ENCODE measurements at regions not wholly inside any gene's neighbourhood (a gene's known extent, or its start where the extent isn't known, plus 50 kb on each side); places are given as distances from the start of the nearest gene placed in this dataset.

DNA sequence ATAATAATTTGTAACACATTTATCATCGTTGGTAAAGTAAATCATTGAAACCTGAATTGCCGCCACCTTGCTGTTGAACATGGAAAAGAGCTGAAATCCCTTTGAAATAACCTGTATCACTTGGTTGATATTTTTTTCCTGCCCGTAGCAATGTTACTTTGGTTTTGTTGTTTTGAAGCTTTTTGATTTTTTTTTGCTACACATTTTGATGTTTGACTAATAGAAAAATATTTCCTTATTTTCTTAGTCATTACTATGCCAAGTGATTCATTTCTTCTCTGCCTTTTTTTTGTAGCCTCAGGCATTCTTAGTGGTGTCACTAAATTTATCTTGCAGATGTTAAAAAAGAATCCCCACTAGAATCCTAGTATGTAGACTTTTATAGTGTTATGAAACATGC is 235.1 kb upstream of the MEOX2 start:
- no peak for DNase-seq (ENCODE audit: low spot score)

DNA sequence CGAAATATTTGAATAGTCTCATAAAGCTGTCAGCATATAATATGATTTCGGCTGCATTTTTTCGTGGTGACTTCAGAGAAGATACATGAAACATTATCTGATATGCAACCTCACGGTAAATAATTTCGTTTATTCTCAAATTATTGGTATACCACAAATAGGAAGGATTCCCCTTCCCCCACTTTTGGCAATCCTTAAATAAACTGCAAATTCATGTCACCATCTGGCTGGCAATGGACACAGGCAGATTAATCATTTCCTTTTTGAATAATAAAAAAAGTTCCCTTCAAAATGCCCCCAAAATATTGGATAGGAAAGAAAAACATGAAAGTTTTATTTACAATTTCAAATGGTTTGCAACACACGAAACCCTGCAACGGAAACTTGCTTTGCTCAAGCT is 234.5 kb upstream of the MEOX2 start:
- no peak for DNase-seq (ENCODE audit: low spot score)

DNA sequence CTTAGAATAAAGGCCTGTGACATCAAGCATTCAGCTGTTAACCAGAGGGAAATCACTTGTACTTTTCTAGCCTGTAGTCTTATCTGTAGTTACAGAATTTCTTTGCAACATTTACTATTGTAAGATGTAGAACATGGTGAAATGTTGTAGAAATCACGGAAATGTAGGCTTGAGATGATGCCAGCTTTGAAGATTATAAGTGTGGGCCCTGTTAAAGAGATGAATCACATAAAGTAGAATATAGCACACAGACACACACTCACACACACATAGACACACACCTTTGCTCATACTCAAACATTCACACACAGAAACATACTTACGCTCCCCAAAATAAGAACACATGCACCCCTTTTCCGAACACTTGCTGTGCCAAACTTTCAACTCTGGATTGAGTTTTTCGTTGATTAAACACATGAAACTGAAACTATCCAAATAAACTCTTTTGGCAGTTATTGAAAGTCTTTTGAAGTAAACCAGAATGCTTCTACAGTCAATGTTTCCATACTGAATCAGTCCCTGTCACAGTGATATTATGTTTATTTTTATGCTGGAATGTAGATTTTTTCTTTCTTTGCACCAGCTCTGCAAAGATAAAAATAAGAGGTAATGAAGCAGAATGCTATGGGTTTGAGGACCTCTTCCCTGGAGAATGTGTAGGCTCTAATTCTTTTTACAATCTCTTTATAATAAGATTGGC is 230.3 kb upstream of the MEOX2 start:
- no peak for DNase-seq (ENCODE audit: low spot score)

DNA sequence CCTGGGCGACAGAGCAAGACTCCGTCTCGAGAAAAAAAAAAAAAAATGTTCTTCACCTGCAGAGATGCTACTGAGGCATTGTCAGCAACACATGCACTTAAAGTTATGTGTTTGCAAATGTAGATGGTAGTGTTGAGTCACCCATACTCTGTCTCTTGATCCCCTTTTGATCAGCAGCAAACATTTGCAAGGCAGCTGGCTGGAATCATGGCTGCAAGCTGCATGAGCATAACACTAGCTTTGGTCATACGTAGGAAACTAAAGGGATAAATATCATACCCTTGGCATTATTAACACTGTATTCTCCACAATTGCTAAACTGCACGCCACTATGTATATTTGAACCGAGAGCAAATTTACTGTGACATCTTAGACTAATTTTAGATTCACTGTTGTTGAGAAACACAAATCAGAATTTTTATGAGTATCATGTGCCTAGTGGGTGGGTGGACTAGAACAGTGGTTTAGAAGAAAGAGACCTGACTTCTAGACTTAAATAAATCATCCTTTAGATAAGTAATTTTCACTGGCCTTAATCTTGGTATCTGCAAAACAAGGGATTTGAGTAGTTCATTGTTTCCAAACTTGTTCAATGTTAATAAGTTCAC is 229.3 kb upstream of the MEOX2 start:
- no peak for DNase-seq (ENCODE audit: low spot score)

DNA sequence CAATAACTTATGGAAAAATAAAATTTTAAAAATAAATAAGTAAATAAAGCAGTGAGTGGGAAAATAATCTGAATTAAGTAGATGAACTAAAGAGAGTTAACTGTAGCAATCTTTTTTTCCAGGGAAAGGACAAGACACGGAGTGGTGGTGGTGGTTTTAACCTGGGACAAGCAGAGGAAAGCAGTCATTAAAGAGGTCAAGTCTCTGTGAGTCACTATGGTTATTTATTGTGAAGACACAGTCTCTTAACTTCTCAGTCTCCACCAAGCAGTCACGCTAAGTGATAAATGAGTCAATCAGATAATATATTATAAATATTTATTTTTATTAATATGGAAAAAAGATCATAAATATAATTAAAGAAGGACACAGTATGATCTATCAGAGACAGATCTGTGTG is 228.1 kb upstream of the MEOX2 start:
- no peak for DNase-seq (ENCODE audit: low spot score)

DNA sequence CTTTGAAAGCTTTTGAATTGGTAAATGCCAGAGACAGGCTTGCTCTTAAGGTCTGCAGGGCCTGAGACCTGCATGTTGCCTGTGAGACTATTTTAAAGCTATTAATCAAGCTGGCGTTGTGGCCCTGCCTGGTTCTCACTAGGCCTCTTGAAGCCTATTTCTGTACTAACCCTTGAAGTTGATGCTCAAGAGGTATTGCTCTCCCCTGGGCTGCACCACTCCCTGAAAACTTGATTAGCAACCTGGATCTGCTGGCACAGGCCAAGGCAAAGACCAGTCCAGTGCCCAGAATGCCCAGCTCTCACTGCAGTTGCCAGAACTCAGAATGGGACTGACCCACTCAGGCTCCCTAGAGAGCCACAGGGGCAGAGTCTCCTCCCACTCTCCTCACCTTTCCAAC is 220.0 kb upstream of the MEOX2 start:
- DNase-seq (ENCODE audit: low spot score) = no peak

DNA sequence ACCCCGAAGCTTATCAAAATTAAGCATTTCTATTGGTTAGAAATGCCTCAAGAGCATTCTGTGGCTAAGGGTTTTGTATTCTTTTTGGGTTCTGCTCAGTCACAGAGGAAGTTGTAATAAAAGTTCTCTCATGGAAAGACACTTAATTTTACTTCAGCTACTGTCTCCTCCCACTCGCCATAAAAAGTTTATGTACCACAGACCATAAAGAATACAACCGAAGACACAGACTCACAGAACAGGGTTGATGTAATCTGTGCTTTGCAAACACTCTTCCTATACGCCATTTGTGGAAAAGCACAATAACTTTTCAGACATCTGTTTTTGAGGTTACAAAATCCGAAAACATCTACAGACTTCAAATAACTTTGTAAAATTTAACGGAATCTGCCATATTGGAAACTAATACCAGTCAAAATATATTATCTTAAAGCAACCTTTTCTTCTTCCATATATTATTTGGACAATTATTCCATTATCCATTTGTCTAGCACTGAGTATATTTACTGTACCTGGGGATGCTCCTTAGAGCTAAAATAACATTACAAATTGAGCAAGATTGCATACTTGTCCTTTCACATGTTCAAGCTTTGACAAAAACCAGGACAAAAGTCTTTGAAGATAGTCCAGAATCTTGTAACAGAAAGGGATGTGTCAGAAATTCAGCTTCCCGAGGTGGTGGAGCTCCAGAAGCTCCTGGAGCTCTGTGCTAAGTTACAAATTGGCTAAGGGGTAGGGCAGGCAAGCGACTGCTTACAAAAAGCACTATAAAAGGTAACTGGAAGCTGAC is 219.0 kb upstream of the MEOX2 start:
- DNase-seq (ENCODE audit: low spot score) = no peak

DNA sequence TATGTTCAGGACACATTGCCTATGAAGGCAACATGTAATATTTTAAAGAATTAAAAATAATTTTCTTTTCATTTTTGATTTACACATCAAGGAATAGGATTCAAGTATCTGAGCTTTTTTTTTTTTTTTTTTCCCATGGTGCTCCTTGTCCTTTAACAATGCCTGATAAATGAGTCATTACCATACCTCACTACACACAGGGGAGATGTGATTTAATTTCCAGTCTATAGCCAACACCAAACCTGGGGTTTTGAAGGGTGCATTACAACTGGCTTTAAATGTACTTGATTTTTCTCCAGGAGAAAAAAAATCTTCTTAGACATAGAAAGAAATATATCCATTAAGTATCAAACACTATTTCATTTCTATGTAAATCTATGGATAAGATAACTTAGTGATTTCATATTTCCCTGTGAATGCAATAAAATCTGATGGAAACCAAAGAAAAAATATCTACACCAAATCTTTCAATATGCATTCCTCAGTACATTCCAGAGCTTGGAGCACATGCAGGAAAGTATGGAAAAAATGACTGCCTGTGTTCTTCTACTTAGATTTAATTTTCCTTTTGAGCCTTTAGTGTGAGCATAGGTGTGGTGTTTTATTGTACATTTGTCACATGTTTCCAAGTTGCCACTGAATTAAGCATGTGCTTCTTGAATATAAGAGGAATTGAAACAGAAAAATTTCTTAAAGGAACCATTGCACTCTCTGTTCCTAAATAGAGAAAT is 204.8 kb upstream of the MEOX2 start:
- DNase-seq (ENCODE audit: low spot score) = no peak

DNA sequence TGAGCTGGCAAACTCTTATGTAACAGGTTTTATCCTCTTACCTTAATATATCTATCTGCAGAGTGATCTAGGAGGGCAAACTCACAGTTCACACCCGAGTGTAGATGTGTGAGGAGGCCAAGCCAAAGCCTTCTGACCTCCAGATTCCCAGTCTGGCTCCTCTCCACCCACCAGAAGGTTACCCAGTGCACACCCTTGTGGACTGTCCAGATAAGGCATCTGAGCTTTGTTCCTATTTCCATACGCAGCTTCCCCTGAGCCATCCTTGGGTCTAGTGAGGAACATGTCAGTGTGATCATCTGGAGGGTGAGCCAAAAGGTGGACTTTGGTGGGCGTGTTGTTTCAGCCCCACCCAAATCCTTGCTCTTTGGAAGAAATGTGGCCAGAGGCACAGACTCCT is 203.0 kb upstream of the MEOX2 start:
- no peak for DNase-seq (ENCODE audit: low spot score)

DNA sequence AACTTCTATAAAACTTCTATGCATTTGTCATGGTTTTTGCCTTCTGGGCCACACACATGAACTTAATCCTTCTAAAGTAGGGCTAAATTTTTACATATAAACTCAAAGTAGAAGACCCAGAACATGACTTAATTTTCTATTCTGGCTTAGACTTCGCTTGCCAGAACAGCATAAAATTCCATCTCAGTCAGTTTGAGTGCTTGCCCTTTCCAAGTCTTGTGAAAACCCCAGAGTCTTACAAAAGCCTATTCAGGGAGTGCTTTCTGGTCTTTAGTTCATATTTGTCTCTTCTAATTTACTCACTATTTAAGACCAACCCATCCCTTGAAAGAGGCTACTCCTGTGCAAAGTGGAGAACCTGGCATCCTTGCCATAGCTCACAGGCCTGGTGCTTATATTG is 201.6 kb upstream of the MEOX2 start:
- DNase-seq (ENCODE audit: low spot score) = no peak

DNA sequence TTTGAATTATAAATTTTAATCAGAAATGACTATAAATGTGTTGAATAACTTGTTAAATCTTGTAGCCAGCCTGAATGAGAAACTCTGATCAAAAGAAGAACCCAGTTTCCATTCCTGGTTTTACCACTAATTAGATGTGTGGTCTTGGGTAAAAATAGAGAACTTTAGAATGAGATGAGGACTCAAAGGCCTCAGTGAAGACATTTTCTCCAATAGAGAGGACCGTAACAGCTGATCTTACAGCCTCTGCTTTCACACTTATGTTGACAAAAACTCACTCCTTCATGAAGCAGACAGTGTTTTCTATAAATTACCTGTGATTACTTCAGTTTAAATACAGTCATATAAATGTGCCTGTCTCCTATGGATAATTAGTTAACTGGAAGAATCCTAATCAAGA is 200.1 kb upstream of the MEOX2 start:
- DNase-seq (ENCODE audit: low spot score) = no peak

DNA sequence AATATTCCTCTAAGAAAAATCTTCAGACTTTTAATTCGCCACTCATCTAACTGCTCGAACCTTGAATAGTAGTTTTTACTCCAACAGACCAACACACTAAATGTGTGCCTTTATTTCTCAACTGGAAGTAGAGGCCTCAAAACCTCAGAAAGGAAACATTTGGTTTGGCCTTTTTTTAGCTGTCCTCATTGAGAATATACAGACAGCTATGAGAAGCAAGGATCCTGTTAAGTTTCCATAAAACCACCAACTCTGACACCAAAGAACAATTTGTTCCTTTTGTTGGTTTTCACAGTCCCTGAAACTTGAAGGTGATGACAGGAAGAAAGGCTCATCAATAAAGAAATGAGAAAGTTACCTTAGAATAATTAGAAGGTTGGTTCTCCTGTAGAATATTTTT is 199.2 kb upstream of the MEOX2 start:
- DNase-seq (ENCODE audit: low spot score) = no peak

DNA sequence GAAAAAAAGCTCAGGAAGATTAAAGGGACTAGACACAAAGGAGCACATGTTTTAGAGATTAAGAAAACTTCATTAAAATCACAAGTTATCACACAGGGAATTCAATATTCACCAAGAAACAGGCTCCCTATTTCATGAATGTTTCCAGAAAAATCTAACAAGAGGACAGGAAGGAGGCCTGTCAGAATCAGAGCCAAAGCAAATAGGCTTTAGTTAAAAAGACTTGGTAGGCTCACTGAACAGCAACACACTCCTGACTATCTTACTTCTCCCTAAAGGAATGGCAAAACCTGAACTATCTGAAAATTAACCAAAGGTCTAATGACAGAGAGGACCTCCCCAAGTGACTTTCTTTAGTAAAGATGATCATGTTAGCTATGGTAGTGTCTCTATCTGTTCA is 188.3 kb upstream of the MEOX2 start:
- no peak for DNase-seq (ENCODE audit: low spot score)

DNA sequence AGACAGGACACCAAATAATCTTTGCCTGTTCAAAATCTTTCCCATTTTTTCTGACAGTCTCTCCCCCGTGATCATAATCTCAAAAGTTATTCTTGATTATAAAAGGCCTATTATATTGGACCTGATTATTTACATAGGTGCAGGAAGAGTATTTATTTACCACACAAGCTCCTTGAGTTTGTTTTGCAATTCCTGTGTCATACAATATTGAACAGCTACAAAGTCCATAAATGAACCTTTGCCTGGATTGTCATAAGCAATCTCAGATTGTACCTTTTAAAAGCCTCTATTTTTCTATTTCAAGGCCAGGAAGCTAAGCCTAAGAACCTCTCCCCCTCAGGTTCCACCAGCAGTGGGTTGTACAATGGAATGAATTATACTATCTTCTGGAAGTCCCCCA is 183.9 kb upstream of the MEOX2 start:
- no peak for DNase-seq (ENCODE audit: low spot score)

DNA sequence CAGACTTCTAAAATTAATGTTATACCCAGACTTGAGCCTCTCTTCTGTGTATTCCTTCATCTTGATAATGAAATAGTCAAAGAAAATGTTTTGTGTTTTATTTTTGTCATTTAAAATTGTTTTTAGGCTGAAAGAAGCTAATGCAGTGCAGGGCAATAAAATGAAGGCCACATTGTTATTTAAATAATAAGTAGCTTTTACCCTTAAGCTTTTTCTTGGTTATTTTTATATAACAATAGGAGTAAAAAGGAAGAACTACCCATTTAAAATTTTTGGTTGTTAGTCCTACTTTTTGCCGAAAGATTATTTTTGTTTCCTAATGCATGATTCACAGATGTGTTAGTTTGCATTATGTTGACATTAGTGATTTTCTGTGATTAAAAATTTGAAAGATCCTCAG is 181.0 kb upstream of the MEOX2 start:
- no peak for DNase-seq (ENCODE audit: low spot score)

DNA sequence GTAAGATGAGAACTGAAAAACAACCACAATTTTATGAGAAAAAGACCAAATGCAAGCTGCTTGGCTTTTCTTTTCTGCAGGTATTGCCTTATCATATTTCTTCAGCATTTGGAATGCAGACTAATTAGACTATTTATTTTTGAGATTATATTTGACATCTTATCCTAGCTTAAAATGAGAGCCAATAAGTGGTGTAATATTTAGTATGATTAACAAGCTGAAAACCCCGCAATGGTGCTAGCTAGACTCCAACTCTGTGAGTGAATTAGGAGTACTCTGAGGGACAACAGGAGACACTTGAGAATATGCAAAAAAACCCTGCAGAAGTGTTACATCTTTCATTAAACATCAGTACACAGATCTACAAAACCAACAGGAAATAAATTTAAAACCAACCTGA is 180.3 kb upstream of the MEOX2 start:
- DNase-seq (ENCODE audit: low spot score) = no peak

DNA sequence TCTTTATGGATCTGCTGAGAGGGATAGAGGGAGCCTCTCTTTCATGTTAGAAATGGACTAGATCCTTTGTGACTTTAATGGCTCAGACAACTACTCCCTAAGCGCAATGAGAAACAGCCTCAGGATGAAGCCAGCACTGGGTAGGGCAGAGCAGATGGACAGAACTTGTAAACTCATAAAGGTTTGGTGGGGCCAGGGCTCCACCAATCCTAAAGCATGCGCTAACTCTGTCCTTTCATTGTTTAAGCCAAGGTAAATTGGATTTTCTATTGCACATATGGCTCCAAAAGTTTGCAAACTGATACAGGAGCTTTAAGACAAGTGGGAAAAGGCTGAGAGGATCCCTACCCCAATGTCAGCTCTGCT is 178.1 kb upstream of the MEOX2 start:
- DNase-seq (ENCODE audit: low spot score) = no peak

DNA sequence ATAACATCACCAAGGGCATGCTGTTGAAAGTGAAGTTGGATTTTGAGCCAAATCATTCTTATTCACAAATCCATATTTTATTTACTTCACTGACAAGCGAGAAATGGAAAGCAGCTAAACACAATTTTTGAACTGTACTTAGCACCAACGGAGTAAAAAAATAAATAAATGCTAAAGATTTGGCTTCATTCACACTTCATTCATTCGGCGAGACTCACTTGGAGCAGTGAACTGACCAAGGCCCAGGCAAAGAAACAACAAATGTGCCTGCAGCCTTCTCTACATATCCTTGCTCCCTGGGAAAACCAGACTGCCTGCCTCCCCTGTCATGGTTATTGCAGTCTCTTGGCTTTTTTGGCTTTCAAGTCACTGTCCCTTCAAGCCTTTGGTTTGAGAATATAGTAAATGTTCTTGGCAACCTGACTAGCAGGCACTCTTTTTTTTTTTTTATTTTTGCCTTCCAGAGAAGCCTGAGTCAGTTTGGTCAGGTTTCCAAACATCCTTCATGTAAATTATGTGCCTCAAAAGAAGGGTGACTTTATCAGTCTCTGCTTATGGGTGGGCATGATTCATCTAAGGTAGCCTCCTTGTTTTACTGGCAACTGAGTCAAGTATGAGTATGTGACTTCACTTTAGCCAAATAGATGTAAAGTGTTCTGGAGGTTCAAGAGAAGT is 177.6 kb upstream of the MEOX2 start:
- no peak for DNase-seq (ENCODE audit: low spot score)

DNA sequence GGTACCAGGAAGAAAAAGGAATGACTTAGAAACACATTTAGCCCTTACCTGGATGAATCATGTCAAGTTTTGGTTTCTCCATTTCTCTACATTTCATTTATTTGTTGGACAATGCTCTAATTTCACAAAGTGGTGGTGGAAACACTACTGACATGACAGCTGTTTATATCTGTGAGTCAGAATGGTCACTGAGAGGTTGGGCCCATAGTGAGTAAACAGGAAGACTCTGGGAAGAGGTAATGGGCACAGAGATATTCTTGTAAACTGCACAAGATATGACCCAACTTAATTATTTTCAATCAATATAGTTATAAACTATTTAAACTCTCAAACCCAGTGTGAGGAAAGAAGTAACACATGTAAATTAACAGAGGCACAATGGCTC is 176.3 kb upstream of the MEOX2 start:
- no peak for DNase-seq (ENCODE audit: low spot score)

DNA sequence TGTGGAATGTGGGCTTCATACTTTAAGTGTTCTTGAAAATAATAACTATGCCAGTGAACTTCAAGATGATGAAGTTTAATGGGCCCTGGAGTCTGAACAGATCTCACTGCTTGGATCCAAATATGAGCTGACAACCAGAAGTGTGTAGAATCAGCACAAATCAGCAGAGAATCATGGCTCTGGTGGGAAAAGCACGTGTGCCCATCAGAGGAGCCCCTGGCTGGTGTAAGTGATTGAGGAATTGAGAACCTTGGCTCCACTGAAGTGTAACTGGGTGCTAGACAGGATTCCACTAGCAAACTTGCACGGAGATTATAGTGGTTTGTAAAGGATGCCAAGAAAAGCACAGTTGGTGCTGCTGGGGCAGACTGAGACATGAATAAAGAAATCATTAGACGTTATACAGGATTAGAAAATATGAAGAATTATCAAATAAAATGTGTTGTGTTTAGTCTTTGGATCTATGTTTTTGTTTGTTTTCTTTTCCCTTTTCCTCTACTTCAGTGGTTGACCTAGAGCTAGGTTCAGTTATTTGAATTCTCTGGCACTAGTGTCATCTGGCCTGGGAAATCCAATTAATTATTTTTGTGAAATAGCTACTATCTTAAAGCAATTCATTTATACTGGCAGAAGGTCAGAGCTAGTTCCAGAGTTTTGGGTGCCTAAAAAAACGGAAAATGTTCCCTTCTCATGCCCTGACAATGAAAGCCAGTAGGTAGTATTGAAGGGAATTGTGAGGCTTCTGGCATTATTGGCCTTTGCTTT is 175.7 kb upstream of the MEOX2 start:
- no peak for DNase-seq (ENCODE audit: low spot score)

DNA sequence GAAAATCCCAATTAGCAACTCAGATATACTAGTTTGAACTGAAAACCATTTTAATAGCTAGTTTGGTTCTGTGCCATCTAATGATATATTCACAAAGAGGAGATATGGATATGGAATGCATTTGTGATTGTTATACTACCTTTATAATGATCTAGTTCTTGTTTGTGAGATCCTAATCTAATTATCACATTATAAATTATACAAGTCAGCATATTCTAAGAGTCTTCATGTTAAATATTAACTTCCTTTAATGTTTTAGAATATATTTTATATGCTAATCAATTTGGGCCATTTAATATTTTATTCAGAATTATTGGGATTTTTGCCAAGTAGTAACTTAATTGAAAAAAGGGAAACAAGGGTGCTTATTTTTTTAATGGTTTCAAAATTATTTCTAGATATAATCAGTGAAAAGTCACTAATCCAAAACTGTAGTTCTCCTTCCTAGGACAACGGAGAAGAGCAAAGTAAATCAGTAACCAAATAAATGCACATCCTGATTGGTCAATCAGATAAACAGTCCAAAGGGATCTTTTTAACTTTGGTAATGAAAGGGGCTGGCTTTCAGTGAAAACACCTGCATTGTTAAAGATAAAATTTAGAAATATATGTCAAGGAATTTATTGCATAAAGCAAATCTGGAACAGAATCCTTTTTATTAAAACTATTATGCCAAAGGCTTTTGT is 173.9 kb upstream of the MEOX2 start:
- no peak for DNase-seq (ENCODE audit: low spot score)

Data from germinal center (tissue), 1 donor.